HG03571 (cell line): ENCODE measurements at regions not wholly inside any gene's neighbourhood (a gene's known extent, or its start where the extent isn't known, plus 50 kb on each side); places are given as distances from the start of the nearest gene placed in this dataset.
"Not testable (repeated sequence)": the region's sequence is repeated elsewhere in the genome, so short reads cannot be mapped to it uniquely, and the experiment has no call there.

Experiments used
- ATAC-seq: cut with Tn5 transposase; IDR thresholded peaks from one replicate; pipeline ENCODE4 v1.9.1; 2021; ENCODE audit not compliant: unreplicated experiment

GRCh38 chr5:152184266-152184665 is 220.8 kb downstream of the NMUR2 start:
- no peak for ATAC-seq

GRCh38 chr5:152181461-152181860 is 223.6 kb downstream of the NMUR2 start:
- no peak for ATAC-seq

GRCh38 chr5:152178350-152178699 is 226.8 kb downstream of the NMUR2 start:
- ATAC-seq: no peak

GRCh38 chr5:152177626-152178349 is 227.3 kb downstream of the NMUR2 start:
- ATAC-seq: no peak

- no peak for ATAC-seq
Measured at GRCh38 chr5:152171888-152172287, 233.2 kb downstream of the NMUR2 start.

GRCh38 chr5:152170350-152170749 is 234.7 kb downstream of the NMUR2 start:
- ATAC-seq: no peak

GRCh38 chr5:152164860-152165259 is 240.2 kb upstream of the GLRA1 start:
- no peak for ATAC-seq

- not testable (repeated sequence) for ATAC-seq
Measured at GRCh38 chr5:152159894-152160293, 235.2 kb upstream of the GLRA1 start.

- ATAC-seq: not testable (repeated sequence)
Measured at GRCh38 chr5:152154452-152154851, 229.8 kb upstream of the GLRA1 start.

GRCh38 chr5:152151940-152152339 is 227.3 kb upstream of the GLRA1 start:
- ATAC-seq: no peak

GRCh38 chr5:152151113-152151512 is 226.5 kb upstream of the GLRA1 start:
- ATAC-seq: no peak

- ATAC-seq: no peak
Measured at GRCh38 chr5:152147286-152147685, 222.6 kb upstream of the GLRA1 start.

- no peak for ATAC-seq
Measured at GRCh38 chr5:152146566-152146965, 221.9 kb upstream of the GLRA1 start.

- no peak for ATAC-seq
Measured at GRCh38 chr5:152144556-152144955, 219.9 kb upstream of the GLRA1 start.

GRCh38 chr5:152144030-152144429 is 219.4 kb upstream of the GLRA1 start:
- no peak for ATAC-seq

GRCh38 chr5:152142840-152143469 is 218.3 kb upstream of the GLRA1 start:
- peak; percentile 81 for ATAC-seq

- ATAC-seq: no peak
Measured at GRCh38 chr5:152140347-152140746, 215.7 kb upstream of the GLRA1 start.

GRCh38 chr5:152137063-152137462 is 212.4 kb upstream of the GLRA1 start:
- no peak for ATAC-seq

- no peak for ATAC-seq
Measured at GRCh38 chr5:152136321-152136720, 211.7 kb upstream of the GLRA1 start.

GRCh38 chr5:152135827-152136226 is 211.2 kb upstream of the GLRA1 start:
- no peak for ATAC-seq

- no peak for ATAC-seq
Measured at GRCh38 chr5:152125661-152126205, 201.1 kb upstream of the GLRA1 start.

- no peak for ATAC-seq
Measured at GRCh38 chr5:152124409-152125041, 199.9 kb upstream of the GLRA1 start.
